Stimulated activated naive CD8-positive, alpha-beta T cell treated with anti-CD3 and anti-CD28 coated beads, Interleukin-15, Interleukin-2, amounts not matched to agents 100 U/mL and 50 U/mL, for 24 hours (primary cell): ENCODE measurements at regions not wholly inside any gene's neighbourhood (a gene's known extent, or its start where the extent isn't known, plus 50 kb on each side); places are given as distances from the start of the nearest gene placed in this dataset.

Experiments used
- ATAC-seq: fragments of 150-1000 bp; cut with Tn5 transposase; one replicate; pipeline ENCODE4 v1.10.0; 2021
- DNase-seq: peaks from one replicate; pipeline ENCODE4 v3.0.0; 2021

GRCh38 chr18:73232933-73233332, 365.1 kb upstream of the NETO1 start:
- DNase-seq (no peak), ATAC-seq (no peak)

GRCh38 chr18:73220663-73221062, 352.9 kb upstream of the NETO1 start:
- DNase-seq (no peak), ATAC-seq (no peak)

- DNase-seq: no peak
- ATAC-seq: no peak
These were observed 350.5 kb upstream of the NETO1 start for GRCh38 chr18:73218293-73218692.

DNA sequence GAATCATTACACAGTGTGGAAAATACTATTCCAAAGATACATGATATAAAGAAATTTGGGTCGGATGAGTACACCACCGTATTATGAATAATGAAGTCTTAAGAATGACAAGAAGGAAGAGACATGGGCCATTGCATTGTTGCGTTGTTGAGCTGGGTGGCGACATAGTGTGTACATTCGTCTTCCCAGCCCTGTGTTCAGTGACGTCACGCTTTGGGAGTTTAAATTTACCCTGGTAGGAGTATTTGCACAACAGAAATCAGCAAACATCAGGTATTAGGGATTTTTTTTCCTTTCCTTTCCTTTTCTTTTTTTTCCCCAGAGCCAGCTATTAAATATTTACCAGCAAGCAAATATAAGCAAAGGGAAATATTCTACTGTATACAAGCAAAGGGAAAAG, 347.2 kb upstream of the NETO1 start:
- DNase-seq: no peak
- ATAC-seq: no peak

DNA sequence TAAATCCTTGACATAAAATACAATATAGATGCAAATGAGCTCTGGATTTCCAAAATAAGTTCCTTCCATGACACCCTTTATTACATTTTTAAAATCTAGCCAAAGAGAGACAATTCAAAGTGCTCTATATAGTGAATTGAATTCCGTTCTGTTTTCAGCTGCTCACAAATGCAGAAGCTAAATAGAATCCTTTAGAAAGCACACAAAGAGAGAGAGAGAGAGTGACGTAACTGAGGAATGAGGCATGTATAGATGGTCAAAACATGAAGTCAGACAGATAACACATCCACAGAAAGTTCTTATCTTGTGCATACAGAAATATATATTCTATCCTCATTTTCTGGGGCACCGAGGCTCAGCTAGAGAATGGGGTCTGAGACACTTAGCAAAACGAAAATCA, 344.7 kb upstream of the NETO1 start:
- ATAC-seq (no peak), DNase-seq (no peak)

- ATAC-seq: no peak
- DNase-seq: no peak
These were observed 334.2 kb upstream of the NETO1 start for GRCh38 chr18:73201940-73202339.

DNA sequence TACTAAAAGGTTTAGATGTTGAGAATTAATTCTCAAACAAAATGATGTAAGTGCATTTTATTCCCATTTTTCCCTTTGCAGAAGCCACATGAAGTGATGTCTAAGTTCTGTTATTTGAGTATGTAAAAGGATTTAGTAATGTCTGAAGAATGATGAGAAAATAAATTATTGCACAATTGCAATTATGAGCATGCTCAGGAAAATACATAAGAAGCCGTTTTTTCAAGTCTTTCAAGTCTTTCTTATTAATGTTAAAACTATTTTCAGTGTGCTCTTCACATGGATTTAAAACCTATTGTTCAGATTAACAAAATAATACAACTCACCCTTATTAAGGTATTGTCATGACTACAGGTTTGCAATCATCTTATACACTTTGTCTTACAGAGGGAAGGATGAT, 331.4 kb upstream of the NETO1 start:
- ATAC-seq (no peak), DNase-seq (no peak)

DNA sequence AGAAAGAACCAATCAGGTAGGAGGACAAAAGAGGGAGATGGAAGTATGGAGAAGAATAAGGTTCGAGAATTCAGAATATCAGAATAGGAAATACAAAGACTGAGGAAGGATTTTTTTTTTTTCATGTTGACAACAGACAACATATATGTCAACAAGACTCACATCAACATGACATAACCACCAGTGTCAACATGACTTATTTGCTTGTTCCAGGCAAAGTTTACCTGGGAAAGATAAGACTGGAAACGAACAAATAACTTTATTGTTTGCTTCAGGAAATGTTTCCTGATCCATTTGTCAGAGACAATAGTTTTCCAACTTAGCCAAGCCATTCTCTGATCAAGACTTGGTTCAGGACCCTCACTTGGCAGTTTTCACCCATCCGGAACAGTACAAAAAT, 321.9 kb upstream of the NETO1 start:
- ATAC-seq (no peak), DNase-seq (no peak)

DNA sequence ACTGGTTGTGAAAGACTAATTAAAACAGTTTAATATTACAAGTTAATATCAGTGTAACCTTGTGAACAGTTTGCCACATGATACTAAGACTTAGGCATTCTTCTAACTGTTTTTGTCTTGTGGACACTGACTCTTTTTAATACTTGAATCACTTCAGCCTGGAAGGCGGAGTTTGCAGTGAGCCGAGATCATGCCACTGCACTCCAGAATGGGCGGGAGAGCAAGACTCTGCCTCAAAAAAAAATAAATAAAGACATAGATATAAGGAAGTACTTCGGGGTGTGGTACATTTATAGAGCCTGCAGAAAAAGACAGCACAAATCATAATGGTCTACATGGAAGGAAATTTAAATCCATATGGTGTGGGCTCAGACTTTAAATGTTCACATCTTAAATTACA, 300.4 kb upstream of the NETO1 start:
- ATAC-seq: no peak
- DNase-seq: no peak

DNA sequence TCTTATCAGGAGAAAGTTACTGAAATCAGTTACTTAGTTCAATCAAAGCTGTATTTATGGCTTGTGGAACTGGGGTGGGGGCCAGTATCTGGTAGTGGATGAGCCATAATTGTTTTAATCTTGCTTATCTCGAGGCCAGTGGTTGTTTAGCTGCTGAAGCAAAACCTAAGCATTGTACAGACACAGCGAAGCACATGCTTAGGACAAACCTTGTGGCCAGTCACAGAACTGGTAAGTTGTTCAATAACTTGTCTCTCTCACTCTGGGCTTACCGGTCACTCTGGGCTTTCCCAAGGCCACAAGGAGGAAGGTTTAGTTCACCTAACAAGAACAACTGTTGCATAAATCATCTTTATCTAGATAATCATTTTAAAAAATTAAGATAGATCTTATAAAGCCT, 296.6 kb upstream of the NETO1 start:
- DNase-seq (no peak), ATAC-seq (no peak)

GRCh38 chr18:73163236-73163635, 295.4 kb upstream of the NETO1 start:
- DNase-seq (no peak), ATAC-seq (no peak)

- no peak for DNase-seq
- ATAC-seq: no peak
These were observed 288.3 kb upstream of the NETO1 start for GRCh38 chr18:73156117-73156516.

DNA sequence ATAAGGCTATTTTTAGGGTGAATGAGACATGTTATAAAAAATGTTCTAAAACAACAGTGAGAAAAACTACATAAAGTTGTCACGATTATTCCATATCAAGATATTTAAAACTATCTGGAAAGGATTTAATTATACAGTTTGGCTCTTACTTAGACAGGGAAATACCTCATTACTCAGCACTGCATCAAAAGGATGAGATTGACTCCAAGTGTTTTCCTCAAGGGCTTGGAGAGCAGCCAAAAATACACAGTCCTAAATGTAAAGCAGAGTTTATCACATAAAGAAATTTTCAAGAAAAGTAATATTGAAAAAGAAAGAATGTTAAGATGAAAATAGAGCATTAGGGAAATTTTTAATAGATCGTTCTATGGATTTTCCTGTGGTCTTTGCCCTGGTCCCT, 285.5 kb upstream of the NETO1 start:
- no peak for ATAC-seq
- DNase-seq: no peak

- no peak for DNase-seq
- no peak for ATAC-seq
These were observed 283.3 kb upstream of the NETO1 start for GRCh38 chr18:73151086-73151485.

GRCh38 chr18:73150199-73150598, 282.4 kb upstream of the NETO1 start:
- no peak for ATAC-seq
- no peak for DNase-seq

GRCh38 chr18:73147590-73147989, 279.8 kb upstream of the NETO1 start:
- ATAC-seq: no peak
- DNase-seq: no peak

GRCh38 chr18:73144030-73144429, 276.2 kb upstream of the NETO1 start:
- no peak for DNase-seq
- no peak for ATAC-seq

DNA sequence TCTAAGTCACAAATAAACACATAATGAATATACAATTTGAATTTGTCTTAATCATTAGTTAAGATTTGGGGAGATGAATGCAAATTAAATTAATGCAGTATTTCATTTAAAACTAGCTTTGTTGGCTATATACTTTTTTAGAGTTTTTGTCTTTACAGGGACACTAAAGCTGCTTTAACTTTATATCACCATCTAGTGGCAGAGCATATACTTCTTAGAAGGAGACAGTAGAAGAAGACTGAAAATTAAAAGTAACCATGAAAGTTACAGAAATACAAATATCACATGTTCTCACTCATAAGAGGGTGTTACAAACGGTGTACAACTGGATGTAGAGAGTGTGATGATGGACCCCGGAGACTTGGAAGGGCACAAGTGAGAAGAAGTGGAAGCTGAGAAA, 268.3 kb upstream of the NETO1 start:
- DNase-seq (no peak), ATAC-seq (no peak)

GRCh38 chr18:73124175-73124574, 256.4 kb upstream of the NETO1 start:
- no peak for DNase-seq

DNA sequence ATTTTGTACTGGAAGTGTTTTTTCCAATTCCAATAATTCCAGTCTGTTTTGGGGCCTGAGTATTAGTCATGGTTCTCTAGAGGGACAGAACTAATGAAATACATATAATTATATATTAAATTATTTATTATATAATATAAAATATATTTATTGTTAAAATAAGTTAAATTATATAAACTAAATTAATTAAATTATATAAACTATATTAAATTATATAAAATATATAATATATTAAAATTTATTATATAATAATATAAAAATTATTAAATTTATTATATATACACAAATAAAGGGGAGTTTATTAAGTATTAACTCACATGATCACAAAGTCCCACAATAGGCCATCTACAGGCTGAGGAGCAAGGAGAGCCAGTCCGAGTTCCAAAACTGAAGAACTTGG, 253.4 kb upstream of the NETO1 start:
- DNase-seq: no peak
- no peak for ATAC-seq

More at GRCh38 chr18:73124175-73124574, 256.4 kb upstream of the NETO1 start:
- ATAC-seq: no peak

DNA sequence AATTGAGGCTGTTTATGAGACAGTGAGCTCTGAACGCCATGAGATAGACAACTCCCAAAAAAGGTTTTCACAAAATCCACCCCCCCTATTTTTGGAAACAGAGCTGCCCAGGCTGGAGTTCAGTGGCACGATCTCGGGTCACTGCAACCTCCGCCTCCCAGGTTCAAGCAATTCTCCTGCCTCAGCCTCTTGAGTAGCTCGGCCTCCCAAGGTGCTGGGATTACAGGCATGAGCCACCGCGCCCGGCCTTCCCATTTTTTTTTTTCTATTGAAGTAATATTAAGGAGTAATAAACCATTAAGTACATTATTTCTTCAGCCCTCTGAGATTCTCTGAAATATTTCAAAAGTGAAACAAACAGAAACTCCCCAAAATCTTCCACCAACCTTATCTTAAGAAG, 252.8 kb upstream of the NETO1 start:
- DNase-seq (no peak), ATAC-seq (no peak)

GRCh38 chr18:73119574-73119973, 251.8 kb upstream of the NETO1 start:
- ATAC-seq: no peak
- DNase-seq: no peak

DNA sequence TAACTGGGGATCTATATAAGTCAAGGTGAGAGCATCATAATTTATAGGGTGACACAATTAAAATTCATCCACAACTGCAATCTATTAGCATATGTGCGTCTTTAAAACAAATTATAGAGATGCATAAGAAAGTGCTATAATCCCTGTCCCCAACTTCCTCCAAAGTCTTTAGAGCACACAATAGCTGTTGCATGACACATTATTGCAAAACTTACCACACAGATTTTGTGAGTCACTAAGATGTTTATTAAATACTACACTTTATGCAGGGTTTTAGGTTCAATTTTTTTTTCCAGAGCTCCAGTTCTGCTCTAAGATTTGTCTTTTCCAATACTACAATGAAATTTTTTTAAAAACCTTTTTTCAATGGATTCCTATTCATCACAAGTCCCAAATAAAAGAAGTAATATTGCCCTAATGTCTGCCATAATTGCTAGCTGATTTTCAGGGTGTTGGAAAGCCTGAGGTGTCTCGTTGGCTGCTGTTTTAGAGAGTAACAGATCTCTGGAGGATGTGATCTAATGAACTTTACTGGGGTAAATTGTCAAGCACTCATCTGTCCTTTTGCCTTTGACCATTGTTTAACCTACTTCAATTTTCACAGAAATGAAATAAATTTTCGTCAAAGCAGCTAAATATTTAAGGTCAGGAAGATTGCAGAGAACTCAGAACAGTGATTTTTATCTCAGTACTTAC, 250.5 kb upstream of the NETO1 start:
- ATAC-seq: no peak
- DNase-seq: no peak

GRCh38 chr18:73110307-73110706, 242.5 kb upstream of the NETO1 start:
- no peak for DNase-seq

DNA sequence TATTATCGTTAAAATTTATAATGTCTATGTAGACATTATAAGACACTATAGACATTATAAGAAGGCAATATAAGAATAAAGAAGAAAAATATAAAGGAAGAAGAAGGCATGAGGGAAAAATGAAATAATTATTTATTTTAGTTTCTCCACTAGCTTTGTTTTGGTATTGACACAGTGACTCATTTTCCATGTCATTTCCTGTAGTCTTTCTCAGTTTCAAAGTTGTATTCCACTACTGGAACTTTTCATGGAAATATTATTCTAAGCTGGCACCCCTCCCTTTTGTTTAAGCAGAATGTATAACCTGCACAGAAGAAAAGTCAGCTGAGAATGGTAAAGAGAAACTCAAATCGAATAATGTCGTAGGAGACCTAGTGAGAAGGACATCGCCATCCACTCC, 234.2 kb upstream of the NETO1 start:
- no peak for ATAC-seq

More at GRCh38 chr18:73110307-73110706, 242.5 kb upstream of the NETO1 start:
- no peak for ATAC-seq

More for the DNA sequence above, 234.2 kb upstream of the NETO1 start:
- DNase-seq: no peak
